HEK293 (cell line): ENCODE measurements at regions not wholly inside any gene's neighbourhood (a gene's known extent, or its start where the extent isn't known, plus 50 kb on each side); places are given as distances from the start of the nearest gene placed in this dataset.

Experiments used
- YY1 ChIP-seq: fragments of 450-650 bp; formaldehyde crosslinking; IDR thresholded peaks from 2 replicates; pipeline ENCODE4 v1.5.1; 2018; ENCODE audit warnings: missing biosample characterization, missing genetic modification characterization
- TF ChIP-seq, protein P1 (sequence below): fragments of 450-650 bp; formaldehyde crosslinking; IDR thresholded peaks from 2 replicates; pipeline ENCODE4 v1.5.1; 2016; ENCODE audit warnings: missing biosample characterization, missing genetic modification characterization

- TF ChIP-seq, protein P1, sequence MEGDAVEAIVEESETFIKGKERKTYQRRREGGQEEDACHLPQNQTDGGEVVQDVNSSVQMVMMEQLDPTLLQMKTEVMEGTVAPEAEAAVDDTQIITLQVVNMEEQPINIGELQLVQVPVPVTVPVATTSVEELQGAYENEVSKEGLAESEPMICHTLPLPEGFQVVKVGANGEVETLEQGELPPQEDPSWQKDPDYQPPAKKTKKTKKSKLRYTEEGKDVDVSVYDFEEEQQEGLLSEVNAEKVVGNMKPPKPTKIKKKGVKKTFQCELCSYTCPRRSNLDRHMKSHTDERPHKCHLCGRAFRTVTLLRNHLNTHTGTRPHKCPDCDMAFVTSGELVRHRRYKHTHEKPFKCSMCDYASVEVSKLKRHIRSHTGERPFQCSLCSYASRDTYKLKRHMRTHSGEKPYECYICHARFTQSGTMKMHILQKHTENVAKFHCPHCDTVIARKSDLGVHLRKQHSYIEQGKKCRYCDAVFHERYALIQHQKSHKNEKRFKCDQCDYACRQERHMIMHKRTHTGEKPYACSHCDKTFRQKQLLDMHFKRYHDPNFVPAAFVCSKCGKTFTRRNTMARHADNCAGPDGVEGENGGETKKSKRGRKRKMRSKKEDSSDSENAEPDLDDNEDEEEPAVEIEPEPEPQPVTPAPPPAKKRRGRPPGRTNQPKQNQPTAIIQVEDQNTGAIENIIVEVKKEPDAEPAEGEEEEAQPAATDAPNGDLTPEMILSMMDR (tag by site-specific recombination), result no peak
- no peak for TF ChIP-seq YY1 (tag by site-specific recombination)
These were observed 54.5 kb upstream of the RAP1A start for GRCh38 chr1:111565079-111565478.
